WTC11 (cell line): ENCODE measurements at regions not wholly inside any gene's neighbourhood (a gene's known extent, or its start where the extent isn't known, plus 50 kb on each side); places are given as distances from the start of the nearest gene placed in this dataset.
A peak's percentile ranks its signal among the peaks of the same experiment; 100 is the strongest.

Source experiments
- ATAC-seq: fragments of 200-7000 bp; cut with Tn5 transposase; 2 replicates; pipeline ENCODE4 v1.10.0; 2021; ENCODE audit warnings: mild to moderate bottlenecking, moderate library complexity
- CTCF ChIA-PET: fragments of 300-600 bp; sonication (Branson Sonifier 250); formaldehyde crosslinking; loops from one replicate; lab custom pipeline; 2021; ENCODE audit warnings: antibody characterized with exemption; lab: Charles Lee
- POLR2A ChIA-PET: fragments of 350-600 bp; sonication (Branson Sonifier 250); formaldehyde crosslinking; loops from one replicate; lab custom pipeline; 2021; ENCODE audit warnings: antibody characterized with exemption; lab: Charles Lee
- DNase-seq: peaks from one replicate; pipeline ENCODE4 v3.0.0; 2021; ENCODE audit warnings: low spot score
- H3K27ac Mint-ChIP-seq: 2 replicates; pipeline ENCODE4 v1.8.0; 2021; ENCODE audit warnings: mixed read lengths
- H3K27me3 Mint-ChIP-seq: 2 replicates; pipeline ENCODE4 v1.8.0; 2021; ENCODE audit warnings: low read depth, mild to moderate bottlenecking, moderate library complexity, mixed read lengths
- H3K36me3 Mint-ChIP-seq: 2 replicates; pipeline ENCODE4 v1.8.0; 2021; ENCODE audit warnings: mixed read lengths
- H3K4me1 Mint-ChIP-seq: 2 replicates; pipeline ENCODE4 v1.8.0; 2022; ENCODE audit warnings: mixed read lengths
- H3K4me3 Mint-ChIP-seq: 2 replicates; pipeline ENCODE4 v1.8.0; 2021; ENCODE audit warnings: mild to moderate bottlenecking, moderate library complexity, mixed read lengths
- H3K9me3 Mint-ChIP-seq: 2 replicates; pipeline ENCODE4 v1.8.0; 2021; ENCODE audit warnings: mixed read lengths
- CREB1 ChIP-seq: sonication (generic); formaldehyde crosslinking; IDR thresholded peaks from 2 replicates; pipeline ENCODE4 v1.8.0; 2023; ENCODE audit warnings: mild to moderate bottlenecking, missing genetic modification reagents
- CREM ChIP-seq: sonication (generic); formaldehyde crosslinking; IDR thresholded peaks from 2 replicates; pipeline ENCODE4 v1.8.1; 2022; ENCODE audit warnings: mild to moderate bottlenecking, missing genetic modification reagents, moderate library complexity
- E2F5 ChIP-seq: sonication (generic); formaldehyde crosslinking; IDR thresholded peaks from 2 replicates; pipeline ENCODE4 v1.8.1; 2022; ENCODE audit warnings: mild to moderate bottlenecking, moderate library complexity, missing genetic modification reagents
- ESRRA ChIP-seq: sonication (generic); formaldehyde crosslinking; IDR thresholded peaks from 2 replicates; pipeline ENCODE4 v1.8.1; 2022; ENCODE audit warnings: mild to moderate bottlenecking, missing genetic modification reagents, borderline replicate concordance
- ETV6 ChIP-seq: sonication (generic); formaldehyde crosslinking; IDR thresholded peaks from 2 replicates; pipeline ENCODE4 v1.8.1; 2022; ENCODE audit warnings: mild to moderate bottlenecking, missing genetic modification reagents
- GRHL2 ChIP-seq: fragments of 250-450 bp; sonication (Bioruptor Pico); IDR thresholded peaks from 2 replicates; pipeline ENCODE4 v1.8.0; 2022; ENCODE audit warnings: mild to moderate bottlenecking, moderate library complexity; ENCODE audit not compliant: insufficient replicate concordance, severe bottlenecking
- HMGA2 ChIP-seq: fragments of 250-450 bp; sonication (Bioruptor Pico); IDR thresholded peaks from 2 replicates; pipeline ENCODE4 v1.4.0; 2021; ENCODE audit warnings: mild to moderate bottlenecking, moderate library complexity
- IRF2 ChIP-seq: sonication (generic); formaldehyde crosslinking; IDR thresholded peaks from 2 replicates; pipeline ENCODE4 v1.8.0; 2022; ENCODE audit warnings: low read depth, missing genetic modification reagents, borderline replicate concordance
- KAT7 ChIP-seq: sonication (generic); formaldehyde crosslinking; IDR thresholded peaks from 2 replicates; pipeline ENCODE4 v1.8.1; 2023; ENCODE audit warnings: missing genetic modification reagents, mild to moderate bottlenecking, borderline replicate concordance
- NFE2L1 ChIP-seq: sonication (generic); formaldehyde crosslinking; IDR thresholded peaks from 2 replicates; pipeline ENCODE4 v1.8.1; 2023; ENCODE audit warnings: missing genetic modification reagents
- NR1H2 ChIP-seq: sonication (generic); formaldehyde crosslinking; IDR thresholded peaks from 2 replicates; pipeline ENCODE4 v1.9.0; 2021; ENCODE audit warnings: mild to moderate bottlenecking, moderate library complexity, missing genetic modification reagents
- PRRX2 ChIP-seq: fragments of 250-450 bp; sonication (Bioruptor Pico); IDR thresholded peaks from 2 replicates; pipeline ENCODE4 v1.8.0; 2021; ENCODE audit warnings: mild to moderate bottlenecking
- SMAD4 ChIP-seq: sonication (generic); formaldehyde crosslinking; IDR thresholded peaks from 2 replicates; pipeline ENCODE4 v1.8.0; 2022; ENCODE audit warnings: mild to moderate bottlenecking, missing genetic modification reagents
- USF1 ChIP-seq: sonication (generic); formaldehyde crosslinking; IDR thresholded peaks from 2 replicates; pipeline ENCODE4 v1.8.0; 2022; ENCODE audit warnings: mild to moderate bottlenecking, missing genetic modification reagents
- ZBTB21 ChIP-seq: sonication (generic); formaldehyde crosslinking; IDR thresholded peaks from 2 replicates; pipeline ENCODE4 v1.8.1; 2023; ENCODE audit warnings: mild to moderate bottlenecking, missing genetic modification reagents, borderline replicate concordance
- ZNF317 ChIP-seq: sonication (generic); formaldehyde crosslinking; IDR thresholded peaks from 2 replicates; pipeline ENCODE4 v1.8.1; 2023; ENCODE audit warnings: low read depth, mild to moderate bottlenecking, moderate library complexity, missing genetic modification reagents, borderline replicate concordance
- ZSCAN18 ChIP-seq: fragments of 250-450 bp; sonication (Bioruptor Pico); IDR thresholded peaks from 2 replicates; pipeline ENCODE4 v2.1.2; 2022; ENCODE audit warnings: mild to moderate bottlenecking, moderate library complexity
- TF ChIP-seq, protein P1 (sequence below): sonication (generic); formaldehyde crosslinking; IDR thresholded peaks from 2 replicates; pipeline ENCODE4 v1.8.0; 2022; ENCODE audit warnings: mild to moderate bottlenecking, missing genetic modification reagents
- TF ChIP-seq, protein P2 (sequence below): sonication (generic); formaldehyde crosslinking; IDR thresholded peaks from 2 replicates; pipeline ENCODE4 v1.8.0; 2023; ENCODE audit warnings: missing genetic modification reagents
- TF ChIP-seq, protein P3 (sequence below): sonication (generic); formaldehyde crosslinking; IDR thresholded peaks from 2 replicates; pipeline ENCODE4 v1.8.1; 2023; ENCODE audit warnings: mild to moderate bottlenecking, missing genetic modification reagents
- TF ChIP-seq, protein P4 (sequence below): sonication (generic); formaldehyde crosslinking; IDR thresholded peaks from 2 replicates; pipeline ENCODE4 v1.8.1; 2023; ENCODE audit warnings: mild to moderate bottlenecking, missing genetic modification reagents, borderline replicate concordance
- TF ChIP-seq, protein P5 (sequence below): sonication (generic); formaldehyde crosslinking; IDR thresholded peaks from 2 replicates; pipeline ENCODE4 v1.8.1; 2022; ENCODE audit warnings: low read depth, missing genetic modification reagents, borderline replicate concordance

DNA sequence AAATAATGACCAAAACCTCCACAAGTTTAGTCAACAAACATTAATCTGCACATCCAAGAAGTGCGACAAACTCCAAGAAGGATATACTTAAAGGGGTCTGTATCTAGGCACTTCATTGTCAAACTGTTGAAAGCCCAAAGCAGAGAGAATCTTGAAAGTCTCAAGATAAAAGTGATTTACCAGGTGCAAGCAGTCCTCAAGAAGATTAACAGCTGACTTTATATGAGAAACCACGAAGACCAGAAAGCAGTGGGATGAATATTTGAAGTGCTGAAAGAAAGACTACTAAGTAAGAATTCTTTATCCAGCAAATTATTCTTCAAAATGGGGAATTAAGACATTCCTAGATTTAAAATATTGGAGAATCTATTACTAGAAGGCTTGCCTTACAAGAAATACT lies 58.4 kb upstream of the BLCAP start:
- ChIA-PET CTCF (interaction anchor here (0.9 to 3.0 kb wide), 2 partner anchors 10 to 22 kb away, joined by 4 to 10 read pairs; no protein-coding TSS in a partner anchor), POLR2A (no interaction called here)
- TF ChIP-seq, protein P1, sequence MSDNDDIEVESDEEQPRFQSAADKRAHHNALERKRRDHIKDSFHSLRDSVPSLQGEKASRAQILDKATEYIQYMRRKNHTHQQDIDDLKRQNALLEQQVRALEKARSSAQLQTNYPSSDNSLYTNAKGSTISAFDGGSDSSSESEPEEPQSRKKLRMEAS (CRISPR knock-in tag), result no peak
- TF ChIP-seq ZNF317 (CRISPR knock-in tag) (peak; percentile 69), USF1 (no peak)
- Mint-ChIP-seq H3K4me1 (no peaks in the 10 kb centered on the region), H3K27ac (no peak overlapping the region), H3K27me3 (peaks cover 4% of the 10 kb centered on the region), H3K36me3 (no peaks in the 10 kb centered on the region; the same call in 1 of the 2 replicates), H3K9me3 (peaks cover 10% of the 10 kb centered on the region), H3K4me3 (no peak overlapping the region)
- DNase-seq, result no peak
- no peak for ATAC-seq

DNA sequence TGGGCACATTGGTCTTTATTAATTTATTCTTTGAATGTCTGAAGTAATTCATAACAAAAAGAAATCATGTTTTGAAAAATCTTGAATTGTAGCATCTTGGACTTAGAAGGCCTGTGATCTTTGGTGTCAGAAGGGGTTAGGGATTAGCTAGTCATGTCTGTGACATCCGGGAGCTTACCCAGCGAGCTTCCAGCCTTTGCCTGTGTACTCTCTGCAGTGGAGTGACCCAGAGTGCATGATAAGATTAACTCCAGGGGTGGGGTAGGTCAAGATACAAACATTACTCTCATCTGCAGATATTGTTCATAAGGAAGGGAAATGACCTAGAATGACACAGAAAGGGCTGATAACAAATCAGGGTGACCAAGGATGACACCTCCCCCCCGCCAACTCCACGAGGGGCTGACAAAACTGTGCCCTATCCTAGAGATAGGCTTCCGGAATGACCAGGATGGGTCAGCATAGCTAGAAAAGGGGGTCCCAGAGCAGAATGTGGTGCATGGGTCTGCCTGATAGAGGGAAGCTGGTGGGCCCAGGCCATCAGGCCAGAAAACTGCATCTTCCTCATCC lies 56.6 kb upstream of the BLCAP start:
- H3K27me3 Mint-ChIP-seq, result peaks cover 4% of the 10 kb centered on the region
- H3K36me3 Mint-ChIP-seq, result no peaks in the 10 kb centered on the region; the same call in 1 of the 2 replicates
- no peak overlapping the region for H3K27ac Mint-ChIP-seq
- no peak overlapping the region for H3K4me3 Mint-ChIP-seq
- H3K4me1 Mint-ChIP-seq, result no peaks in the 10 kb centered on the region
- ChIA-PET CTCF (interaction anchor here (3.0 kb wide), 1 partner anchor 20 kb away, joined by 10 read pairs; no protein-coding TSS in a partner anchor), POLR2A (interaction anchor here (0.5 kb wide), 1 partner anchor 378 kb away, joined by 3 read pairs; no protein-coding TSS in a partner anchor)
- TF ChIP-seq, protein P2, sequence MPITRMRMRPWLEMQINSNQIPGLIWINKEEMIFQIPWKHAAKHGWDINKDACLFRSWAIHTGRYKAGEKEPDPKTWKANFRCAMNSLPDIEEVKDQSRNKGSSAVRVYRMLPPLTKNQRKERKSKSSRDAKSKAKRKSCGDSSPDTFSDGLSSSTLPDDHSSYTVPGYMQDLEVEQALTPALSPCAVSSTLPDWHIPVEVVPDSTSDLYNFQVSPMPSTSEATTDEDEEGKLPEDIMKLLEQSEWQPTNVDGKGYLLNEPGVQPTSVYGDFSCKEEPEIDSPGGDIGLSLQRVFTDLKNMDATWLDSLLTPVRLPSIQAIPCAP (CRISPR knock-in tag), result no peak
- TF ChIP-seq IRF2 (no peak), PRRX2 (CRISPR knock-in tag) (no peak), CREM (CRISPR knock-in tag) (no peak), HMGA2 (CRISPR knock-in tag) (no peak), KAT7 (CRISPR knock-in tag) (no peak), ZBTB21 (CRISPR knock-in tag) (no peak), SMAD4 (CRISPR knock-in tag) (no peak), GRHL2 (CRISPR knock-in tag) (no peak), NR1H2 (CRISPR knock-in tag) (no peak), ZSCAN18 (CRISPR knock-in tag) (no peak), CREB1 (CRISPR knock-in tag) (no peak), ESRRA (no peak), ETV6 (CRISPR knock-in tag) (no peak), E2F5 (no peak), NFE2L1 (no peak)
- TF ChIP-seq, protein P3, sequence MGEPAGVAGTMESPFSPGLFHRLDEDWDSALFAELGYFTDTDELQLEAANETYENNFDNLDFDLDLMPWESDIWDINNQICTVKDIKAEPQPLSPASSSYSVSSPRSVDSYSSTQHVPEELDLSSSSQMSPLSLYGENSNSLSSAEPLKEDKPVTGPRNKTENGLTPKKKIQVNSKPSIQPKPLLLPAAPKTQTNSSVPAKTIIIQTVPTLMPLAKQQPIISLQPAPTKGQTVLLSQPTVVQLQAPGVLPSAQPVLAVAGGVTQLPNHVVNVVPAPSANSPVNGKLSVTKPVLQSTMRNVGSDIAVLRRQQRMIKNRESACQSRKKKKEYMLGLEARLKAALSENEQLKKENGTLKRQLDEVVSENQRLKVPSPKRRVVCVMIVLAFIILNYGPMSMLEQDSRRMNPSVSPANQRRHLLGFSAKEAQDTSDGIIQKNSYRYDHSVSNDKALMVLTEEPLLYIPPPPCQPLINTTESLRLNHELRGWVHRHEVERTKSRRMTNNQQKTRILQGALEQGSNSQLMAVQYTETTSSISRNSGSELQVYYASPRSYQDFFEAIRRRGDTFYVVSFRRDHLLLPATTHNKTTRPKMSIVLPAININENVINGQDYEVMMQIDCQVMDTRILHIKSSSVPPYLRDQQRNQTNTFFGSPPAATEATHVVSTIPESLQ (CRISPR knock-in tag), result no peak
- TF ChIP-seq, protein P4, sequence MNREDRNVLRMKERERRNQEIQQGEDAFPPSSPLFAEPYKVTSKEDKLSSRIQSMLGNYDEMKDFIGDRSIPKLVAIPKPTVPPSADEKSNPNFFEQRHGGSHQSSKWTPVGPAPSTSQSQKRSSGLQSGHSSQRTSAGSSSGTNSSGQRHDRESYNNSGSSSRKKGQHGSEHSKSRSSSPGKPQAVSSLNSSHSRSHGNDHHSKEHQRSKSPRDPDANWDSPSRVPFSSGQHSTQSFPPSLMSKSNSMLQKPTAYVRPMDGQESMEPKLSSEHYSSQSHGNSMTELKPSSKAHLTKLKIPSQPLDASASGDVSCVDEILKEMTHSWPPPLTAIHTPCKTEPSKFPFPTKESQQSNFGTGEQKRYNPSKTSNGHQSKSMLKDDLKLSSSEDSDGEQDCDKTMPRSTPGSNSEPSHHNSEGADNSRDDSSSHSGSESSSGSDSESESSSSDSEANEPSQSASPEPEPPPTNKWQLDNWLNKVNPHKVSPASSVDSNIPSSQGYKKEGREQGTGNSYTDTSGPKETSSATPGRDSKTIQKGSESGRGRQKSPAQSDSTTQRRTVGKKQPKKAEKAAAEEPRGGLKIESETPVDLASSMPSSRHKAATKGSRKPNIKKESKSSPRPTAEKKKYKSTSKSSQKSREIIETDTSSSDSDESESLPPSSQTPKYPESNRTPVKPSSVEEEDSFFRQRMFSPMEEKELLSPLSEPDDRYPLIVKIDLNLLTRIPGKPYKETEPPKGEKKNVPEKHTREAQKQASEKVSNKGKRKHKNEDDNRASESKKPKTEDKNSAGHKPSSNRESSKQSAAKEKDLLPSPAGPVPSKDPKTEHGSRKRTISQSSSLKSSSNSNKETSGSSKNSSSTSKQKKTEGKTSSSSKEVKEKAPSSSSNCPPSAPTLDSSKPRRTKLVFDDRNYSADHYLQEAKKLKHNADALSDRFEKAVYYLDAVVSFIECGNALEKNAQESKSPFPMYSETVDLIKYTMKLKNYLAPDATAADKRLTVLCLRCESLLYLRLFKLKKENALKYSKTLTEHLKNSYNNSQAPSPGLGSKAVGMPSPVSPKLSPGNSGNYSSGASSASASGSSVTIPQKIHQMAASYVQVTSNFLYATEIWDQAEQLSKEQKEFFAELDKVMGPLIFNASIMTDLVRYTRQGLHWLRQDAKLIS (CRISPR knock-in tag), result no peak
- TF ChIP-seq, protein P5, sequence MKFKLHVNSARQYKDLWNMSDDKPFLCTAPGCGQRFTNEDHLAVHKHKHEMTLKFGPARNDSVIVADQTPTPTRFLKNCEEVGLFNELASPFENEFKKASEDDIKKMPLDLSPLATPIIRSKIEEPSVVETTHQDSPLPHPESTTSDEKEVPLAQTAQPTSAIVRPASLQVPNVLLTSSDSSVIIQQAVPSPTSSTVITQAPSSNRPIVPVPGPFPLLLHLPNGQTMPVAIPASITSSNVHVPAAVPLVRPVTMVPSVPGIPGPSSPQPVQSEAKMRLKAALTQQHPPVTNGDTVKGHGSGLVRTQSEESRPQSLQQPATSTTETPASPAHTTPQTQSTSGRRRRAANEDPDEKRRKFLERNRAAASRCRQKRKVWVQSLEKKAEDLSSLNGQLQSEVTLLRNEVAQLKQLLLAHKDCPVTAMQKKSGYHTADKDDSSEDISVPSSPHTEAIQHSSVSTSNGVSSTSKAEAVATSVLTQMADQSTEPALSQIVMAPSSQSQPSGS (CRISPR knock-in tag), result no peak
- peaks cover 10% of the 10 kb centered on the region for H3K9me3 Mint-ChIP-seq
- DNase-seq (no peak), ATAC-seq (no peak)
